ENCODE measurements at regions not wholly inside any gene's neighbourhood (a gene's known extent, or its start where the extent isn't known, plus 50 kb on each side); places are given as distances from the start of the nearest gene placed in this dataset.
"Not testable (repeated sequence)": the region's sequence is repeated elsewhere in the genome, so short reads cannot be mapped to it uniquely, and the experiment has no call there.

GRCh38 chr21:15453785-15454184, 276.0 kb upstream of the USP25 start:
- TF ChIP-seq HMG20B (CRISPR knock-in tag; IDR thresholded peaks at IDR 0.05); CUX1 (CRISPR knock-in tag; IDR thresholded peaks at IDR 0.05); MAX (CRISPR knock-in tag; IDR thresholded peaks at IDR 0.05); SOX6 (IDR thresholded peaks at IDR 0.05); CTCF (IDR thresholded peaks at IDR 0.05 in 2 of 3, conservative IDR thresholded peaks at IDR 0.05 in 1 of 3; ENCODE audit: insufficient read depth in 2 of 3, low read depth in 1 of 3, low read length in 3 of 3); RERE (CRISPR knock-in tag; IDR thresholded peaks at IDR 0.05; ENCODE audit: borderline replicate concordance); ILF3 (IDR thresholded peaks at IDR 0.05; ENCODE audit: borderline replicate concordance); NFRKB (IDR thresholded peaks at IDR 0.05; ENCODE audit: low read depth); ATF1 (CRISPR knock-in tag; IDR thresholded peaks at IDR 0.05); ATF1 (tag; IDR thresholded peaks at IDR 0.05); FOXA1 (IDR thresholded peaks at IDR 0.05; ENCODE audit: borderline replicate concordance); SP1 (CRISPR knock-in tag; IDR thresholded peaks at IDR 0.05); KDM1A (IDR thresholded peaks at IDR 0.05); CHD1 (IDR thresholded peaks at IDR 0.05; ENCODE audit: low read length); MITF (IDR thresholded peaks at IDR 0.05): not testable (repeated sequence)
